ENCODE measurements at regions not wholly inside any gene's neighbourhood (a gene's known extent, or its start where the extent isn't known, plus 50 kb on each side); places are given as distances from the start of the nearest gene placed in this dataset.

DNA sequence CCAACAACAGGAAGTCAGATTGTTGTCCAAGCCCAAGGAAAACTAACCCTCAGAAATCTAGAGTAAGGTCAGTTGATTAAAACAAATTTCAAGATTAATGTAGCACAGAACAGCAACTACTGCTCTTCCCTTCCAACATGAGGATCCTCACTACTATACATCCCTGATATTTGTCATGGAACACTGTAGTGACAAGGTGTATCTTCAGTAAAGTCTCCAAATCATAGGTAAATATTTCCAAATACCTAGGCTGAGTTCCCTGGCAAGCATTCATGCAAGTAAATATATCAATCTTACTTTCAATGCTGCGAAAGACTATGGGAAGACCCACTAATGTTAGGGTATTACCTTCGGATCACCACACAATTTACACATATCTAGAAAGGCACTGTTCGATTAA, 986.9 kb upstream of the ARRDC3 start:
- no peak for DNase-seq (ENCODE audit: low read depth)
- TF ChIP-seq, protein P1, sequence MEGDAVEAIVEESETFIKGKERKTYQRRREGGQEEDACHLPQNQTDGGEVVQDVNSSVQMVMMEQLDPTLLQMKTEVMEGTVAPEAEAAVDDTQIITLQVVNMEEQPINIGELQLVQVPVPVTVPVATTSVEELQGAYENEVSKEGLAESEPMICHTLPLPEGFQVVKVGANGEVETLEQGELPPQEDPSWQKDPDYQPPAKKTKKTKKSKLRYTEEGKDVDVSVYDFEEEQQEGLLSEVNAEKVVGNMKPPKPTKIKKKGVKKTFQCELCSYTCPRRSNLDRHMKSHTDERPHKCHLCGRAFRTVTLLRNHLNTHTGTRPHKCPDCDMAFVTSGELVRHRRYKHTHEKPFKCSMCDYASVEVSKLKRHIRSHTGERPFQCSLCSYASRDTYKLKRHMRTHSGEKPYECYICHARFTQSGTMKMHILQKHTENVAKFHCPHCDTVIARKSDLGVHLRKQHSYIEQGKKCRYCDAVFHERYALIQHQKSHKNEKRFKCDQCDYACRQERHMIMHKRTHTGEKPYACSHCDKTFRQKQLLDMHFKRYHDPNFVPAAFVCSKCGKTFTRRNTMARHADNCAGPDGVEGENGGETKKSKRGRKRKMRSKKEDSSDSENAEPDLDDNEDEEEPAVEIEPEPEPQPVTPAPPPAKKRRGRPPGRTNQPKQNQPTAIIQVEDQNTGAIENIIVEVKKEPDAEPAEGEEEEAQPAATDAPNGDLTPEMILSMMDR (IDR thresholded peaks at IDR 0.05; ENCODE audit: insufficient read depth, low read depth, low read length): no peak

DNA sequence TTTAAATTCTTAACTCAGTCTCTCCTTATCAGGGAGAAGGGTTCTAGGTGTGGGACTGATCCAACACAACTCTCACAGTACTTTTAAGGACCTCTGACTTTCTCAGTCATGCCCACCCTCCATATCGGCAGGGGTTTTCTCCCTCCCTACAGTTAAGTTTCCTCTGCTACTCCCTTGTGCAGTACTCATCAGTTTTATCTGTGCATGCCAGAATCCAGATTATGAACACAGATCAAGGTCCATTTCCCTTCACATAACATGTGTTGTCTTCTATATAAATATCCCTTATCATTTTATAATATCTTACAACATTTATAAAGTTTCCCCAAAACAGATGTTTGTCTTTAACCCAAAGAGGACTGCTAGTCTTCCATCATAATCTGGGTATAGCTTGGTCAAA, 986.5 kb upstream of the ARRDC3 start:
- TF ChIP-seq, protein P1 (IDR thresholded peaks at IDR 0.05; ENCODE audit: insufficient read depth, low read depth, low read length): no peak
- H3K4me3 ChIP-seq (ENCODE audit: low read depth, low read length): no peak overlapping the region
- no peak for DNase-seq (ENCODE audit: low read depth)

More for the DNA sequence above, 986.9 kb upstream of the ARRDC3 start:
- no peak overlapping the region for H3K4me3 ChIP-seq (ENCODE audit: low read depth, low read length)

DNA sequence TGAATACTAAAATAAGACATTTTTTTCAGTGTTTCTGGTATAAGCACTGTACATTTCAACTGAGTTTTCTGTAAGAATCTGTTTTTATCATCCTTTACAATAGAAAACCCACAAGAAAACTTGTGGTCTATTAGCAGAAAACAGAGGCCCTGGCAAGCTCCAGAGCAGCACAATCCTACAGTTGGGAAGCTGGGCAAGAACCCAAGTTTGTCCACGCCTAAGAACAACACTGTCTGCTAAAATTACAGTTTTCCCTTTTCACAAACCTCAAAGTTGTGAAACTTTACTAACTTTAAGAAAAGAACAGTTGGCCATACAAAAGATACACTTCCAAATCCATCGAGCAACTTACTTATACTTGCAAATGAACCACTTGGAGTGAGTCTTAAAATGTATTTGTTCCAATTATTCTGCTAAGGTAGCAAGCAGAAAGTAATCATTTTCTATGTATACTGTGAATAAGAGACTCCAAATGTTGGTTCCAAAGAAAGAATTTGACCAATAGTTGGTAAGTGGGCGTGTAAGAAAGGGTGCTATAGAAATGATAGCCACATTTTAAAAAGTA, 982.0 kb upstream of the ARRDC3 start:
- TF ChIP-seq, protein P1 (IDR thresholded peaks at IDR 0.05; ENCODE audit: insufficient read depth, low read depth, low read length): no peak
- H3K4me3 ChIP-seq (ENCODE audit: low read depth, low read length): no peak overlapping the region

DNA sequence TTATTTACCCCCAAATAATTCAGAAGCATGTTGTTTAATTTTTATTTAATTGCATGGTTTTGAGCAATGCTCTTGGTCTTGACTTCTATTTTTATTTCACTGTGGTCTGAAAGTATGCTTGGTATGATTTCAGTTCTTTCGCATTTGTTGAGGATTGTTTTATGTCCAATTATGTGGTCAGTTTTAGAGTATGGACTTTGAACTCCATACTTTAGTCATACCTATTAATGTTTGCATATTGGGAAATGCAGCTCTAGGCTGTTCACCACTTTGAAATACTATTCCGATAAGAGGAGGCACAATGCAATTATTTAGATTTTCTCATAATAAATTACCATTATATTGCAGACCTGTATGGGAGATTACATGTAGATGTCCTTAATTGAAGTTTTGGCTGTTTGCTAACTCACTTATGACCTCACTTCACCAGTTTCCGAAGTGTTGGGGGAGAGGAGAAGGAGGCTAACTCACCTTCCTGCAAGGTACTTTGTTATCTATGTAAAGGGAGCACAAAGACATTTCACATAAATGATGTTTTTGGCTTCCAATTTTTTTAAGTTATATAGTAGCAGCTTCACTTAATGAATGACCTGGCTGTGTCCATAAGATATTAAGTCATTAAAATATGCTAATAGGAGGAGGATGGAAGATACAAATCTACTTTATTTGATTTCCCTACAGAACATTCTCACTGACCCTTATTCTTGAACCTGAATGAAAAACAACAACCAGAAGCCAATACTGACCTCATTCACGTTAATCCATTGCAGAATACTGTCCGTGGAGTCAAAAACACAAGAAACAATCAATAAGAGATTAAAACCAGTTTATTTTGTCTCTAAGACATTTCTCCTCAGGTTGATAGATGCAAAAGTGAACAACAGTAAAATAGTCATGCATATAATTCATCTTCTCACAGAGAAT, 970.3 kb upstream of the ARRDC3 start:
- peak; percentile 75 for DNase-seq (ENCODE audit: low read depth)
- TF ChIP-seq, protein P1 (IDR thresholded peaks at IDR 0.05; ENCODE audit: insufficient read depth, low read depth, low read length): no peak
- no peak overlapping the region for H3K4me3 ChIP-seq (ENCODE audit: low read depth, low read length)

More for the DNA sequence above, 982.0 kb upstream of the ARRDC3 start:
- peak; percentile 80 for DNase-seq (ENCODE audit: low read depth)

DNA sequence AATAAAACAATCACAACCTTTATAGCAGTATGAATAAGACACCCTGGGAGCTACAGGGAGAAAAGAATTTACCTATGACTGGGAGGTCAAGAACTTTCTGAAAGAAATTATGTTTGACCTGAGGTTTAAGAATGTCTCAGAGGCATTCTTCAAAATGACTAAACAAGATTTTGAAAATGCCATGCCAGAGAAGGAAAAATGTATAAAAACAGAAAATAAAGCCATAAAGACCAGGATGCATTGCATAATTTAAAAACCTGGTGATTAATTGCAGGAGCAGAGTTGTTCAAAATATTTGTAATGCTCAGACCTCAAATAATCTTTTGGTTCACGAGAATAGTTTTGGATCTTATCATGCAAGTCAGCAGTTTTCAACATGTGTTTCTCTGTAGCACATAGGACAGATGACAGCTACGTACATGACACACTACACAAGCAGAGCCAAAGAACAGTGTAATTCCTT, 954.7 kb upstream of the ARRDC3 start:
- DNase-seq (ENCODE audit: low read depth): peak; percentile 77
- no peak overlapping the region for H3K4me3 ChIP-seq (ENCODE audit: low read depth, low read length)
- TF ChIP-seq, protein P1 (IDR thresholded peaks at IDR 0.05; ENCODE audit: insufficient read depth, low read depth, low read length): no peak

DNA sequence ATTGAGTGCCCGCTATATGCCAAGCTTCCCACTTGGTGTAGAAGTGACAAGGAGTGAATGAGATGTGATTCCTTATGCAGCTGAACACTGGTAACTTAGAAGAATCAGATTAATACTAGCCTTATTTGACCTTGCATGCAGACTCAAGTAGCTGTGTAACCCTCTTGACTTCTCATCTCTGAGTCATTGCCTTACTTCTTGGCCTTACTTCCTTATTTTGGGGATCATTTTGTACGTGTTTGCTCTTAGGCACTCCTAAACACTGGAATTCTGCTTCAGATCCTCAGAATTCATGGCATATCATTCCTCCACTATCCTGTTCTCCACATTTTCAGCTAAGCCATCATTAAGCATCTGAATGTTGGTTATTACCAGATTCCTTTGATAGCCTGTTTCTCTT, 948.9 kb upstream of the ARRDC3 start:
- TF ChIP-seq, protein P1 (IDR thresholded peaks at IDR 0.05; ENCODE audit: insufficient read depth, low read depth, low read length): no peak

More for the DNA sequence above, 948.9 kb upstream of the ARRDC3 start:
- no peak overlapping the region for H3K4me3 ChIP-seq (ENCODE audit: low read depth, low read length)
- no peak for DNase-seq (ENCODE audit: low read depth)
